Activated naive CD4-positive, alpha-beta T cell treated with anti-CD3 and anti-CD28 coated beads, Interleukin-2, amount 50 U/mL, for 24 hours (primary cell): ENCODE measurements at regions not wholly inside any gene's neighbourhood (a gene's known extent, or its start where the extent isn't known, plus 50 kb on each side); places are given as distances from the start of the nearest gene placed in this dataset.
"Not testable (repeated sequence)": the region's sequence is repeated elsewhere in the genome, so short reads cannot be mapped to it uniquely, and the experiment has no call there.

Experiments used
- H3K27ac Mint-ChIP-seq: one replicate; pipeline ENCODE4 v1.8.0; 2021; ENCODE audit warnings: mild to moderate bottlenecking, mixed read lengths
- H3K27me3 Mint-ChIP-seq: one replicate; pipeline ENCODE4 v1.8.0; 2021; ENCODE audit warnings: mixed read lengths
- H3K36me3 Mint-ChIP-seq: one replicate; pipeline ENCODE4 v1.8.0; 2021; ENCODE audit warnings: mixed read lengths
- H3K4me1 Mint-ChIP-seq: one replicate; pipeline ENCODE4 v1.8.0; 2021; ENCODE audit warnings: mixed read lengths
- H3K4me3 Mint-ChIP-seq: one replicate; pipeline ENCODE4 v1.8.0; 2021; ENCODE audit warnings: mild to moderate bottlenecking, mixed read lengths
- H3K9me3 Mint-ChIP-seq: one replicate; pipeline ENCODE4 v1.8.0; 2021; ENCODE audit warnings: mixed read lengths

DNA sequence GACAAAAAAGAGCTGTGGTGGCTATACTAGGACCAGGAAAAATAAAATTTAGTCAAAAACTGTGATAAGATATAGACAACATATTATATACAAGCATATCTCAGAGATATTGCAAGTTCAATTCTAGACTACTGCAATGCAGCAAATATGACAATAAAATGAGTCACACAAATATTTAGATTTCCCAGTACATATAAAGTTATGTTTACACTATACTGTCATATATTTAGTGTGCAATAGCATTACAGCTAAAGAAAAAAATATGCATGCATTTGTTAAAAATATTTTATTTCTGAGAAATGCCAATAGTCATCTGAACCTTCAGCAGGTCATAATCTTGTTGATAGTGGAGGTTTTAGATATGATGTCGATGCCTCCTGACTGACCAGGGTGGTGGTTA, 72.1 kb downstream of the AKR1C4 start:
- H3K27ac Mint-ChIP-seq = no peak overlapping the region
- no peaks in the 10 kb centered on the region for H3K4me1 Mint-ChIP-seq
- H3K27me3 Mint-ChIP-seq = peaks cover 4% of the 10 kb centered on the region
- H3K4me3 Mint-ChIP-seq = no peak overlapping the region
- no peaks in the 10 kb centered on the region for H3K36me3 Mint-ChIP-seq
- no peaks in the 10 kb centered on the region for H3K9me3 Mint-ChIP-seq

DNA sequence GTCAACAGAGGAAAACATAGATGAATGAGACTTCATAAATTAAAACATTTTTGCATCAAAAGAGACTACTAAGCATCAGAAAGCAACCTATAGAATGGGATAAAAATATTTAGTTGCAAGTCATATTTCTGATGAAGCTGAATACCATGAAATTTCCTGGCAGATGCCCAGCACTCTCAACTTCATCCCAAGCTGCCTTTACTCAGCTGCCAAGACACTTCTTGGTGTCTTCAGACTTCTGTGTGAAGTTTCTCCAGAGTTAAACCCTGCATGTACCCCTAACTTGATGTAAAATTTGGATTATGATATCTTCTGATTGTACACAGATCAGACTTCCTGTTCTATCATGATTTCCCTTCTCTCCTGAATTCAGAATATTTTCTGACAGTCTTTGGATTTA, 73.2 kb downstream of the AKR1C4 start:
- H3K27ac Mint-ChIP-seq = no peak overlapping the region
- no peaks in the 10 kb centered on the region for H3K36me3 Mint-ChIP-seq
- no peaks in the 10 kb centered on the region for H3K9me3 Mint-ChIP-seq

DNA sequence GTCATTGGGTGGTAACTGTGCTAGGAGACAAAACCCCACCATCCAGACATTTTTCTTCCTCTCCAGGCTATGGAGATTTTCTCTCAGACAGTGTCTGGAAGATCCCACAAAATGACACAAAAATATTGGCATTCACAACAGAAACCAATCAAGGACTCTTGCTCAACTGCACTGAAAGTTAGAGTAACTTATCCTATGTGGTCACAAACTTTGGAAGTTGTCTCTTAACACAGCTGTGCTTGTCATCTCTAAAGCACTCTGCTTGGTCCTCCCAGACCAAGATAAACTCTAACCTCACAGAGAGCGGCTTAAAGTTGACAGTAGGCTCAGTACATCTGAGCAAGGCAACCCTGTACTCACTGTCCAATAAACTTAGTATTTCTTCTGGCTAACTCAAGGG, 74.9 kb downstream of the AKR1C4 start:
- H3K4me3 Mint-ChIP-seq = no peak overlapping the region
- peaks cover 12% of the 10 kb centered on the region for H3K27me3 Mint-ChIP-seq
- peaks cover 4% of the 10 kb centered on the region for H3K9me3 Mint-ChIP-seq
- H3K4me1 Mint-ChIP-seq = no peaks in the 10 kb centered on the region
- H3K36me3 Mint-ChIP-seq = no peaks in the 10 kb centered on the region
- H3K27ac Mint-ChIP-seq = no peak overlapping the region

More for the DNA sequence above, 73.2 kb downstream of the AKR1C4 start:
- H3K4me3 Mint-ChIP-seq = no peak overlapping the region
- no peaks in the 10 kb centered on the region for H3K4me1 Mint-ChIP-seq
- peaks cover 4% of the 10 kb centered on the region for H3K27me3 Mint-ChIP-seq

DNA sequence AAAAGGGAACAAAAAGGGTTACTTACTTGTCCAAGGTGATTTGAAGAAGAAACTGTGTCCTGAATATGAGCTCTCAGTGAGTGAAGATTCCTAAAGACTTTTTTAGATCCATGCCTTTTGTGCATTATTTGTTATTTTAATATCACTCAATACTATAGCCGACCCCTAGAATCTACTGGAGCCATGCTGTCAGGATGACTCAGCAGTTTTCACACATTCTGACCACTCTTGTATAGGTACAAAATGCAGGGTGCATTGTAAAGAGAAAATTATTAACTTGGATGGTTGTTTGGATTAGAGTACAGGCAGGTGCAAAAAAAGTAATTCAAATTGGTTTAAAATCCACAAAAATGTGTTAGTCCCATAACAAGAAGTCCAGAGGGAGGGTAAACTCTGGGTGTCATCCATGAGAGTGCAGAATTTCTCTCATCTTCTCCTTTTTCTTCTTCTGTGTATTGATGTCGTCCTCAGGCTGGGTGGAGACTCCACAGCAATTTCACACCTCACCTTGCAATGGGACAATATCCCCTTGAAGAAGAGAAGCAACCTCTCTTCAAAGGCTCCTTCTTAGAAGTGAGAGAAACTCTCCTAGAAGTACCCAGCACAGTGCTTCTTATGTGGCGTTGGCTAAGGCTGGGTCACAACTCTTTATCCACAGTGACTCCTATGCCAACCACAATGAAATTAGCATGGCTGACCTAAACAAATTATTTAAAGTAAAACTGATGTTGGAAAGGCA, 75.6 kb downstream of the AKR1C4 start:
- no peaks in the 10 kb centered on the region for H3K4me1 Mint-ChIP-seq
- H3K27me3 Mint-ChIP-seq = peaks cover 14% of the 10 kb centered on the region
- H3K27ac Mint-ChIP-seq = no peak overlapping the region
- no peak overlapping the region for H3K4me3 Mint-ChIP-seq
- no peaks in the 10 kb centered on the region for H3K36me3 Mint-ChIP-seq
- peaks cover 4% of the 10 kb centered on the region for H3K9me3 Mint-ChIP-seq

DNA sequence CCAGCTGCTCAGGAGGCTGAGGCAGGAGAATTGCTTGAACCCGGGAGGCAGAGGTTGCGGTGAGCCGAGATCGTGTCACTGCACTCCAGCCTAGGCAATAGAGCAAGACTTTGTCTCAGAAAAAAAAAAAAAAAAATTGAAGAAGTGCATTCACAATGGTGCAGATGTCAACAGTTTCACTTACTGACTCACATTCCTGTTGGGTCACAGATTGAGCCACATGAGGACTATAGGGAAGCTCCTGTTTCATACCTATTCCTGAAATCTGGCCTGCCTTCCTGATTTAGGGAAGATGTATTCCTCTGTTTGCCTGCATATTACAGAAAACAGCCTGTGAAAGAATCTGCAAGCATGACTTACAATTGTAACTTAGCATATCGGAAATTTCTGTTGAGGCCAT, 78.2 kb downstream of the AKR1C4 start:
- no peaks in the 10 kb centered on the region for H3K4me1 Mint-ChIP-seq
- peaks cover 20% of the 10 kb centered on the region for H3K27me3 Mint-ChIP-seq
- H3K27ac Mint-ChIP-seq = no peak overlapping the region
- H3K4me3 Mint-ChIP-seq = no peak overlapping the region
- H3K9me3 Mint-ChIP-seq = peaks cover 4% of the 10 kb centered on the region
- H3K36me3 Mint-ChIP-seq = no peaks in the 10 kb centered on the region

DNA sequence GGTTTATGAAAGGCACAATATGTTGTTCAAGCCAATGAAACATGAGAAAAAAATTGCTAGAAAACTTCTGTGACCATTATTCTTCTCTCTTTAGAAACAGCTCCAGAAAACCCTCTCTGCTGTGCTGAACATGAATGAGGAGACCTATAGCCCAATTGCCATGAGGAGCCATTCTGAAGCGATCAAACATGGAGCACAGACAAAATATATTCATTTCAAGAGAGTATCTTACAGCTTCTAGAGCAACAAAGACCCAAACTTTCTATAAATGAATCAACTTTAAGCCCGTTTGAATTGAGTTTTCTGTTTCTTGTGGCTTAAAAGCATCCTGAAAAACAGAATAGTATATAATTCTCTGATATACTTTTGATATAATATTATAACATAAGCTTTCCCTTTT, 83.4 kb upstream of the UCN3 start:
- Mint-ChIP-seq H3K27me3 (peaks cover 34% of the 10 kb centered on the region), H3K9me3 (no peaks in the 10 kb centered on the region), H3K36me3 (no peaks in the 10 kb centered on the region), H3K4me3 (no peak overlapping the region), H3K4me1 (peaks cover 13% of the 10 kb centered on the region), H3K27ac (no peak overlapping the region)

DNA sequence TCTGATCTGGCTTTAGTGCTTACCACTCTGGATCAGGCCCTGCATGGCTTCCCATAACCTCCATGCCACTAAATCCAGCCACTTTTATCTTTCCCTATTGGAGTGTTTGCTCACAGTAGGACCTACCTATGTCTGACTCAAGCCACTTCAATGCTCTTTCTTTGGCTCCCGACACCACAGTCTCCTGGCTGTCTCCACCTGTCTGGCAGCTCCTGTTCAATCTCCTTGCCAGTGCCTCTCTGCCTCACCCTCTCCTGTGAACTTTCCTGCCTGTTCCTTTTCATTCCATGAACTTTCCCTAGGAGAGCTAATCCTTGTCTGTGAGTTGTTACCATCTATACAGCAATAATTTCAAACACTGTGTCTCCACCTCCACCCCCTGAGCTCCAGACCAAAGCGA, 82.6 kb upstream of the UCN3 start:
- H3K9me3 Mint-ChIP-seq = no peaks in the 10 kb centered on the region
- peaks cover 30% of the 10 kb centered on the region for H3K27me3 Mint-ChIP-seq
- H3K4me1 Mint-ChIP-seq = peaks cover 13% of the 10 kb centered on the region
- no peaks in the 10 kb centered on the region for H3K36me3 Mint-ChIP-seq
- no peak overlapping the region for H3K4me3 Mint-ChIP-seq
- no peak overlapping the region for H3K27ac Mint-ChIP-seq

DNA sequence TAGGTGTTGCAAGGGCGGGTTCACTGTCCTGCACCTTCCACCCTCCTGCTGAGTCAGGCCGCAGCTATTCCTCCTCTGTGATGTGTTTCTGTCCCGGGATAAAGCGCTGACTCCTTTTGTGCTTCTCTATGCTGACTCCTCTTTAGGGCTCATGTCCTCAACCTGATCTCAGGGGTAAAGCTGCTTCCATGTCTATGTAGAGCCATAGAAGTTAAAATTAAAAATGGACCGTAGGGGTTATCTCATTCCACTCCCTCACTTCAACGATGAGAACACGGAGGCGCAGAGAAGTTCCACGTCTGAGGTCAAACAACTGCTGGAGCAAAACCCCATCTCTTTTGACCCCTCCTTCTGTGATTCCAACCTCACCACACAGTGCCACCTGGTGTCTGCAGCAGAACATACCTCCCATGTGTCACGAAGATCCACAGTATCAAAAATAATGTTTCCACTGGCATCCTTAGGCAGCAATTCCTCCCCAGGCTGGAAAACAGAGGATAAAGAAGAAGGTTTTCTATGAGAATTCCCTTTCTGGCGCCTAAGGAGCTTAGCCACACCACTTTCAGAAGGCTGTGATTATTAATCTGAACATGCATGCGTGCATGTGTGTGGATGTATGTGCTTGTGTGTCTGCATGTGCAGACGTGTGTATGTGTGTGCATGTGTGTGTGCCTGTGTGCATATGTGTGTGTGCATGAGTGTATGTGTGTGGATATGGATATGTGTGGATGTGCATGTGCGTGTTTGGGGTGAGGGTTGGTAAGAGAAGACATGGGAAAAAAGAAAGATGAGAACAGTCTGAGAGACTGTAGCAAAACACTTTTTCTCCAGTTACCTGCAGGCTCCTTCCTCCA, 81.2 kb upstream of the UCN3 start:
- Mint-ChIP-seq H3K4me3 (no peak overlapping the region), H3K36me3 (no peaks in the 10 kb centered on the region), H3K27ac (no peak overlapping the region), H3K9me3 (no peaks in the 10 kb centered on the region), H3K27me3 (peaks cover 27% of the 10 kb centered on the region), H3K4me1 (peaks cover 13% of the 10 kb centered on the region)

DNA sequence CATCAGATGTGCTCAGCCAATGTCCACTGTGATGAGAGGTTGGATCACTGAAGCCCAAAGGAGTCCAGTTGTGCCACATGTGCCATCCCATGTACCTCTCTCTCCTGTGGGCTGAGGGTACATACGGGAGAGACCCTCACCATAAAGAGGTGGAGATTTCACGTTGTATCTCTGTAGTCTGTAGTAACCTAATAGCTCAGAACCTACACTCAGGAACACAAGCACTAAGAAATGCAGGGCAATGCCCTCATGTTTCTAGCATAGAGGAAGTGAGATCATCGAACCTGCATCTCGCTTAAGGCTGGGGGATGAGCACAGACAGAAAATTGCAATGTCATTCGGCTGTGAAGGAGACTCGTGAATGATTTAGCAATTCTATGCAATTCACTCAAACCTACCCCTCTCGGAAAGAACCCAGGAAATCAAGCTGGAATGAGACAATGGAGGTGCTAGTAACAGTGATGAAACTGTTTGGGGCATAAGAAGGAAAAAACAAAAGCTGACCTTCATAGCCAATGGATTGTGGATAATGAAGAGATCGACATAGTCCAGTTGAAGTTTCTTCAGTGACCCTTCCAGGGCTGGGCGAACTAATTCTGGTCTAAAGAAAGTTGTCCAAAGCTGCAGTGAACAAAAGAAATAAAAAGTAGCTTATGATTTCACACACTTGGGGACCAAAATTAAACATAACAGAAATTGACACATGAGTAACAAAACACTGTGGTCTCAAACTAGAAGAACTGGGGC, 80.3 kb upstream of the UCN3 start:
- Mint-ChIP-seq H3K27me3 (peaks cover 25% of the 10 kb centered on the region), H3K27ac (peak overlapping the region; percentile 20), H3K9me3 (no peaks in the 10 kb centered on the region), H3K36me3 (no peaks in the 10 kb centered on the region), H3K4me3 (no peak overlapping the region), H3K4me1 (peaks cover 13% of the 10 kb centered on the region)

DNA sequence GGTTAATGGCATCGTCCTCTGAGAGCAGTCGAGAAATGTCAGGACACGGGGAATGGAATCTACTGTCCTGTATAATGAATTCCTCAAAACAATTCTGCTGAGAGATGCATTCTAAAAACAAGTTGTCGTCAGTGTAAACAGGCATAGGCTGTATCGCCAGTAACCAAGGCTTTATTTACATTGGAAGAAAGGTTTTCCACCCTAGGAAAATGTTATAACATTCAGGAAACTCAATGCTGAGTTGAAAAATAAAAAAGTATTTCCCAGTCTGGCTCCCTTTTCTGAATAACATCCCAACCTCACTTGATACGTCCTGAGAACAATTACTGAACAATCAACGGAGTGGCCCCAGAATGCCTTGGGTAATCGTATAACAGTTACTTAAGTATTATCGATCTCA, 79.6 kb upstream of the UCN3 start:
- Mint-ChIP-seq H3K36me3 (no peaks in the 10 kb centered on the region), H3K27ac (no peak overlapping the region), H3K4me3 (no peak overlapping the region), H3K27me3 (peaks cover 22% of the 10 kb centered on the region), H3K9me3 (no peaks in the 10 kb centered on the region), H3K4me1 (peaks cover 13% of the 10 kb centered on the region)

DNA sequence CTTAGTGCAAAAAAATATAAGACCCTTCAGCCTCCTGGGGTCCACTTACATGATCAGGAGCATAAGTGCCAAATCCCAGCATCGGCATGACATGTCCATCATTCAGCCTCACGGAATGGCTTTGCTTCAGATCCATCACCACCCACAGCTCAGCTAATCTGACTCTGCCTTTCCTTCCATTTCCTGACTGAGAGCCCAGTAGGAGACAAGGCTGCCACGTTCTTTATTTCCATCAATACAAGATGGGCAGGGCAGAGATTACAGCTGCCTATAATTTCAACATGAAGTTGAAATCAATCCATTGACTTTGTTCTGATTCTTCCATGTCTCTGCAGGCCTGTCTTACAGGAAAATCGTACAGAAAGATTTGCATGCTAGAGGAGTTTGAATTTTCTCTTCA, 76.4 kb upstream of the UCN3 start:
- Mint-ChIP-seq H3K9me3 (no peaks in the 10 kb centered on the region), H3K27ac (no peak overlapping the region), H3K4me1 (peaks cover 32% of the 10 kb centered on the region), H3K36me3 (no peaks in the 10 kb centered on the region), H3K27me3 (peaks cover 14% of the 10 kb centered on the region), H3K4me3 (no peak overlapping the region)

DNA sequence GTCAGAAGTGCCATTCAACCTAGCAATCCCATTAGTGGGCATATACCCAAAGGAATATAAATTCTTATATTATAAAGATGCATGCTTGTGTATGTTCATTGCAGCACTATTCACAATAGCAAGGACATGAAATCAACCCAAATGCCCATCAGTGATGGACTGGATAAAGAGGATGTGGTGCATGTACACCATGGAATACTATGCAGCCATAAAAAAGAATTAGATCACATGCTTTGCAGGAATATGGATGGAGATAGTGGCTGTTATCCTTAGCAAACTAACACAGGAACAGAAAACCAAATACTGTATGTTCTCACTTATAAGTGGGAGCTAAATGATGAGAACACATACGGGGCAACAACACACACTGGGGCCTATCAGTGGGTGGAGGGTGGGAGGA, 75.5 kb upstream of the UCN3 start:
- not testable (repeated sequence) for H3K4me3 Mint-ChIP-seq

DNA sequence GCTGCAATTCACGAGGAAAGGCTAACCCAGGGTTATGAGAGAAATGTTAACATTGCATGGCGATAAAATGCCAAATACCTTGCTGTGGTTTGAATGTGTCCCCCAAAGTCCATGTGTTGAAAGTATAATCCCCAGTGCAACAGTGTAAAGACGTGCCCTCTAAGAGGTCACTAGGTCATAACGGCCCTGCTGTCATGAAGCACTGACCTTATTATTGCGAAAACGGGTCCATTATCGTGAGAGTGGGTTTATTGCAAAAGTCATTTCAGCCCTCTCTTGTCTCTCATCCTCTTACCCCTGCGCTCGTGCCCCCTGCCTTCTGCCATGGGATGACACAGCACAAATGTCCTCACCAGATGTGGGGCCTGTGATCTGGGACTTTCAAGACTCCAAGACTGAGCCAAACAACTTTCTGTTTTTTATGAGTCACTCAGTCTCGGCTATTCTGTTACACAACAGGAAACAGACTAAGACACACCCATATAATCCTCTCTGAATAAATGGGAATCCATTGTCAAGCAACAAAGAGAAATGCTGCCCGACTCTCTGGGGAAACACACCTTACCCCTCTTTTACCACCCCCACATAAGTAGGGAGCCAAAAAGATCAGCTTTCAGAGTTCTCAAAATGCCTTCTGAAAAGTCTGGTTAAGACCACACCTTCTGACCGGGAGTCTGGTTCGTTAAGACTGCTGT, 73.1 kb upstream of the UCN3 start:
- Mint-ChIP-seq H3K36me3 (no peaks in the 10 kb centered on the region), H3K9me3 (no peaks in the 10 kb centered on the region), H3K4me3 (peak overlapping the region; percentile 59), H3K4me1 (peaks cover 21% of the 10 kb centered on the region), H3K27ac (peak overlapping the region; percentile 48), H3K27me3 (peaks cover 2% of the 10 kb centered on the region)

More for the DNA sequence above, 75.5 kb upstream of the UCN3 start:
- not testable (repeated sequence) for H3K9me3 Mint-ChIP-seq, H3K27ac Mint-ChIP-seq, H3K36me3 Mint-ChIP-seq
- H3K4me1 Mint-ChIP-seq = peaks cover 24% of the 10 kb centered on the region
- peaks cover 11% of the 10 kb centered on the region for H3K27me3 Mint-ChIP-seq

DNA sequence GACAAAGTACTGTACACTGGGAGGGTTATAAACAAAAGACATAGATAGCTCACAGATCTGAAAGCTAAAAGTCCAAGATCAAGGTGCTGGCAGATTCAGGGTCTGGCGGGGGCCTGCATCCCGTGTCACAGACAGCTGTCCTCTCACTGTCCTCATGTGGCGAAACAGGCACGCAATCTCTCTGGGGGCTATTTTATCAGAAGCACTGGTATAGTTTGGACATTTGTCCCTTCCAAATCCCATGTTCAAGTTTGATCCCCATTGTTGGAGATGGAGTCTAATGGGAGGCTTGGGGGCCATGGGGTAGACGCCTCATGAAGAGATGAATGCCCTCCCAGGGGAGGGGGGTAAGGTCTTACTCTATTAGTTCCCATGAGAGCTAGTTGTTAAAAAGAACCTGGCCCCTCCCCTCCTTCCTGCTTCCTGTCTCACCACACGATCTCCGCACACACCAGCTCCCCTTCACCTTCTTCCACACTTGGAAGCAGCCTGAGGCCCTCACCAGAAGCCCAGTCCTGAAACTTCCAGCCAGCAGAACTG, 72.5 kb upstream of the UCN3 start:
- Mint-ChIP-seq H3K27me3 (no peaks in the 10 kb centered on the region), H3K4me1 (peaks cover 21% of the 10 kb centered on the region), H3K9me3 (no peaks in the 10 kb centered on the region), H3K36me3 (no peaks in the 10 kb centered on the region), H3K27ac (peak overlapping the region; percentile 48), H3K4me3 (peak overlapping the region; percentile 59)

DNA sequence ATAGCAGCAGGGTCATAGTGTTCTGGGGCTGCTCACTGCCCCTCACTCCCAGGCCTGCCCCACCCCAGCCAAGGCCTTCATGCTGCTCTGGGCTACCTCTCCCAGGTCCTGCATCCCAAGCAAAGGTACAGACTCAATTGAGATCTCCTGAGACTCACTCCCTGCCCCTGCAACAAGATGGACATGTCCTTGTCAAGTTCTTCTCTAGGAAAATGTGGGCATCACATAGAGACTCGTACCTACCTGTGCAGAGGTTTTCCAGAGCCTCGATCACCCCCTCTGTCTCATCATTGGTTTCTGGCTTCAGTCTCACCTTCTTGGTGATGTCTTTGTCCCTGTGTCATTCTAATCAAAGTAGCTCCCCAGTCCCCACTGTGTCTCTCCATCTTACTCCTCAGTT, 71.8 kb upstream of the UCN3 start:
- H3K9me3 Mint-ChIP-seq, H3K27me3 Mint-ChIP-seq, H3K27ac Mint-ChIP-seq, H3K36me3 Mint-ChIP-seq, H3K4me3 Mint-ChIP-seq: not testable (repeated sequence)
- peaks cover 25% of the 10 kb centered on the region for H3K4me1 Mint-ChIP-seq
